ENCODE measurements at regions not wholly inside any gene's neighbourhood (a gene's known extent, or its start where the extent isn't known, plus 50 kb on each side); places are given as distances from the start of the nearest gene placed in this dataset.

GRCh38 chr6:33967966-33968724 is 164.3 kb upstream of the MLN start:
- no peak for DNase-seq

- DNase-seq: no peak
These were observed 163.5 kb upstream of the MLN start for GRCh38 chr6:33967265-33967767.

- no peak for DNase-seq
These were observed 162.7 kb upstream of the MLN start for GRCh38 chr6:33966536-33966935.

GRCh38 chr6:33965766-33966165 is 162.0 kb upstream of the MLN start:
- no peak for DNase-seq

- DNase-seq: no peak
These were observed 160.6 kb upstream of the MLN start for GRCh38 chr6:33964387-33964786.

GRCh38 chr6:33963136-33963750 is 159.4 kb upstream of the MLN start:
- no peak for DNase-seq

- no peak for DNase-seq
These were observed 158.6 kb upstream of the MLN start for GRCh38 chr6:33962246-33963027.

GRCh38 chr6:33961691-33962090 is 157.9 kb upstream of the MLN start:
- DNase-seq: no peak

GRCh38 chr6:33960345-33961313 is 156.8 kb upstream of the MLN start:
- no peak for DNase-seq

GRCh38 chr6:33959661-33960344 is 156.0 kb upstream of the MLN start:
- no peak for DNase-seq

GRCh38 chr6:33959329-33959651 is 155.5 kb upstream of the MLN start:
- no peak for DNase-seq

GRCh38 chr6:33958526-33959328 is 154.9 kb upstream of the MLN start:
- DNase-seq: peak; percentile 22

GRCh38 chr6:33957892-33958525 is 154.2 kb upstream of the MLN start:
- no peak for DNase-seq

- DNase-seq: no peak
These were observed 153.5 kb upstream of the MLN start for GRCh38 chr6:33957131-33957891.

GRCh38 chr6:33956206-33956605 is 152.4 kb upstream of the MLN start:
- no peak for DNase-seq

GRCh38 chr6:33955566-33955965 is 151.8 kb upstream of the MLN start:
- DNase-seq: no peak

- no peak for DNase-seq
These were observed 150.7 kb upstream of the MLN start for GRCh38 chr6:33954453-33954852.

- DNase-seq: no peak
These were observed 149.4 kb upstream of the MLN start for GRCh38 chr6:33953171-33953570.

- DNase-seq: no peak
These were observed 148.2 kb upstream of the MLN start for GRCh38 chr6:33952016-33952415.
